ENCODE measurements at regions not wholly inside any gene's neighbourhood (a gene's known extent, or its start where the extent isn't known, plus 50 kb on each side); places are given as distances from the start of the nearest gene placed in this dataset.

DNA sequence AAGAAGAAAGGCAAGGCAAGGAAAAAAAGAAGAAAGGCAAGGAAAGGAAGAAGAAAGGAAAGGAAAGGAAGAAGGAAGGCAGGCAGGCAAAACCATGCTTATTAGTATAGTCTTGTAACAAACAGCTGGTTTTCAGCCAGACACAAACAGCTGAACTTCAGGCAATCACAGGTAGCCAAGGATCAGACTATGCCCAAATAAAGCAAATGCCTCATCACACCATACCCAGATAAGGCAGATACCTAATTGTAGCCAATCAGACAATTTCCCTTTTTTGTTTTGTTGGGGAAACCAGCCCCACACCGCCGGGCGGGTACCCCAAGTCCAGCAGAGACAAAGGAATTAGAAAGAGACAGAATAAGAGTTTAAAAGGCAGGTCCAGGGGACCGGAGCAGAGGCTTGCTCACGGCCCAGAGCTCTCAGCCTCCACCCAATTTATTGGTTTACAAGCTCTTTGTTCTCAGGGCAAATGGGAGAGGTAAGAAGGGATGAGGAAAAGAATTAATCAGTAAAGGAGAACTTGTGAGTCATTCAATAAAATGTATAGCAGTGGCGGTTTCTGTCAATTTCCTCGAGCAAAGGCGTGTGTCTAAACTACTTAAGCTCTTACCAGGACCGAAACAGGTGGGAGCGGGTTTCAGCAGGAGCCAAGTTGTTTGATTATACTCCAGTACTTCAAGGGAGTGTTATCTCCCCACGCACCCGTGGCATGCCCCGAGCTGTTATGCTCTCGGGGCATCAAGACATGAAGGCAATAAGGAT lies 886.8 kb downstream of the KCNT2 start:
- TF ChIP-seq GATA2 (IDR thresholded peaks at IDR 0.05; ENCODE audit: low read depth, low read length) (no peak), GATA3 (IDR thresholded peaks at IDR 0.05; ENCODE audit: low read depth, low read length) (no peak)
